H9 (cell line): ENCODE measurements at regions not wholly inside any gene's neighbourhood (a gene's known extent, or its start where the extent isn't known, plus 50 kb on each side); places are given as distances from the start of the nearest gene placed in this dataset.

Experiments used
- DNase-seq: peaks from one replicate; pipeline ENCODE4 v3.0.0-alpha.2; 2017
- H2AFZ ChIP-seq: one replicate; pipeline ENCODE4 v1.6.1; 2013; ENCODE audit warnings: mild to moderate bottlenecking, low read length, control low read depth, moderate library complexity
- H2AK5ac ChIP-seq: 2 replicates; pipeline ENCODE4 v1.6.1; 2013; ENCODE audit warnings: low read length, control low read depth, mixed read lengths; ENCODE audit not compliant: insufficient read length
- H2BK120ac ChIP-seq: one replicate; pipeline ENCODE4 v1.6.1; 2013; ENCODE audit warnings: low read depth, mild to moderate bottlenecking, low read length, control low read depth, inconsistent platforms; ENCODE audit not compliant: poor library complexity, severe bottlenecking
- H2BK12ac ChIP-seq: 2 replicates; pipeline ENCODE4 v1.6.1; 2013; ENCODE audit warnings: low read length, control low read depth, mixed read lengths, low read depth; ENCODE audit not compliant: insufficient read length
- H2BK15ac ChIP-seq: 2 replicates; pipeline ENCODE4 v1.6.1; 2013; ENCODE audit warnings: low read depth, low read length, control low read depth
- H2BK20ac ChIP-seq: one replicate; pipeline ENCODE4 v1.6.1; 2013; ENCODE audit warnings: low read depth, mild to moderate bottlenecking, low read length, control low read depth, inconsistent platforms; ENCODE audit not compliant: poor library complexity, severe bottlenecking
- H2BK5ac ChIP-seq: 2 replicates; pipeline ENCODE4 v1.6.1; 2013; ENCODE audit warnings: low read length, control low read depth, mixed read lengths; ENCODE audit not compliant: insufficient read length
- H3K14ac ChIP-seq: 2 replicates; pipeline ENCODE4 v1.6.1; 2013; ENCODE audit warnings: low read length, control low read depth; ENCODE audit not compliant: insufficient read depth
- H3K18ac ChIP-seq: 2 replicates; pipeline ENCODE4 v1.6.1; 2013; ENCODE audit warnings: low read depth, mild to moderate bottlenecking, mixed read lengths, low read length, control low read depth; ENCODE audit not compliant: insufficient read length
- H3K23ac ChIP-seq: 2 replicates; pipeline ENCODE4 v1.6.1; 2013; ENCODE audit warnings: low read length, control low read depth, mixed read lengths, low read depth; ENCODE audit not compliant: insufficient read length
- H3K23me2 ChIP-seq: 2 replicates; pipeline ENCODE4 v1.6.1; 2013; ENCODE audit warnings: low read depth, mild to moderate bottlenecking, mixed read lengths, low read length, control low read depth; ENCODE audit not compliant: insufficient read length, poor library complexity, severe bottlenecking
- H3K27ac ChIP-seq: 2 replicates; pipeline ENCODE4 v1.5.1; 2013; ENCODE audit warnings: low read length, control low read depth, mixed read lengths, low read depth; ENCODE audit not compliant: insufficient read length
- H3K27me3 ChIP-seq: 2 replicates; pipeline ENCODE4 v1.6.1; 2013; ENCODE audit warnings: low read length, control low read depth, inconsistent platforms; ENCODE audit not compliant: insufficient read depth
- H3K4ac ChIP-seq: 2 replicates; pipeline ENCODE4 v1.6.1; 2013; ENCODE audit warnings: low read depth, mild to moderate bottlenecking, control low read depth, inconsistent platforms, low read length, moderate library complexity
- H3K4me1 ChIP-seq: 2 replicates; pipeline ENCODE4 v1.6.1; 2013; ENCODE audit warnings: low read length, control low read depth, inconsistent platforms; ENCODE audit not compliant: insufficient read depth
- H3K4me2 ChIP-seq: 2 replicates; pipeline ENCODE4 v1.6.1; 2013; ENCODE audit warnings: low read length, control low read depth, mixed read lengths; ENCODE audit not compliant: insufficient read length, insufficient read depth
- H3K56ac ChIP-seq: 2 replicates; pipeline ENCODE4 v1.6.1; 2013; ENCODE audit warnings: low read depth, mild to moderate bottlenecking, mixed read lengths, low read length, control low read depth; ENCODE audit not compliant: insufficient read length
- H3K79me1 ChIP-seq: 2 replicates; pipeline ENCODE4 v1.6.1; 2013; ENCODE audit warnings: low read depth, mild to moderate bottlenecking, moderate library complexity, low read length, control low read depth, inconsistent platforms; ENCODE audit not compliant: insufficient read depth, poor library complexity, severe bottlenecking
- H3K79me2 ChIP-seq: 2 replicates; pipeline ENCODE4 v1.6.1; 2013; ENCODE audit warnings: low read length, control low read depth, inconsistent platforms; ENCODE audit not compliant: insufficient read depth
- H3K9ac ChIP-seq: 2 replicates; pipeline ENCODE4 v1.6.1; 2013; ENCODE audit warnings: low read length, control low read depth, mixed read lengths; ENCODE audit not compliant: insufficient read length; ENCODE audit errors: extremely low read depth
- H3K9me3 ChIP-seq: one replicate; pipeline ENCODE4 v1.6.1; 2013; ENCODE audit warnings: low read depth, low read length, inconsistent platforms; ENCODE audit not compliant: control insufficient read depth
- H3T11ph ChIP-seq: one replicate; pipeline ENCODE4 v1.6.1; 2013; ENCODE audit warnings: mild to moderate bottlenecking, low read length, control low read depth, inconsistent platforms
- H4K20me1 ChIP-seq: one replicate; pipeline ENCODE4 v1.6.1; 2013; ENCODE audit not compliant: control insufficient read depth, insufficient read length, insufficient read depth
- H4K5ac ChIP-seq: 2 replicates; pipeline ENCODE4 v1.6.1; 2013; ENCODE audit warnings: low read depth, mild to moderate bottlenecking, mixed read lengths, low read length, control low read depth; ENCODE audit not compliant: insufficient read length
- H4K8ac ChIP-seq: replicated peaks from 2 replicates; pipeline ENCODE4 v1.6.1; 2013; ENCODE audit warnings: low read length, control low read depth, mixed read lengths, low read depth; ENCODE audit not compliant: insufficient read length
- H4K91ac ChIP-seq: 2 replicates; pipeline ENCODE4 v1.6.1; 2013; ENCODE audit warnings: low read depth, mild to moderate bottlenecking, moderate library complexity, mixed read lengths, low read length, control low read depth; ENCODE audit not compliant: insufficient read length
- H3K27ac Mint-ChIP-seq, 3 experiments: 2 replicates in 2 of 3; 3 replicates in 1 of 3; pipeline ENCODE4 v1.8.0; 2020 to 2021; ENCODE audit warnings: mixed read lengths in 3 of 3, mild to moderate bottlenecking in 1 of 3, moderate library complexity in 1 of 3
- H3K27me3 Mint-ChIP-seq: 2 replicates; pipeline ENCODE4 v1.8.0; 2021; ENCODE audit warnings: low read depth, mild to moderate bottlenecking, moderate library complexity, mixed read lengths
- H3K36me3 Mint-ChIP-seq, 3 experiments: 2 replicates in 2 of 3; 3 replicates in 1 of 3; pipeline ENCODE4 v1.8.0; 2020 to 2021; ENCODE audit warnings: low read depth in 3 of 3, mixed read lengths in 3 of 3; ENCODE audit not compliant: insufficient read depth in 1 of 3
- H3K4me1 Mint-ChIP-seq, 2 experiments: 2 replicates each; pipeline ENCODE4 v1.8.0; 2020; ENCODE audit warnings: mixed read lengths in 2 of 2
- H3K4me3 Mint-ChIP-seq, 2 experiments: 2 replicates in 1 of 2; 3 replicates in 1 of 2; pipeline ENCODE4 v1.8.0; 2020 to 2021; ENCODE audit warnings: mild to moderate bottlenecking in 2 of 2, mixed read lengths in 2 of 2, moderate library complexity in 1 of 2
- H3K9me3 Mint-ChIP-seq, 2 experiments: 2 replicates in 1 of 2; 3 replicates in 1 of 2; pipeline ENCODE4 v1.8.0; 2020; ENCODE audit warnings: mild to moderate bottlenecking in 2 of 2, mixed read lengths in 2 of 2, moderate library complexity in 1 of 2
- CTCF ChIP-seq: fragments of 200-600 bp; sonication (generic); conservative IDR thresholded peaks from 3 replicates; pipeline ENCODE4 v1.8.0; 2021; ENCODE audit warnings: antibody characterized with exemption, mild to moderate bottlenecking
- WGBS: extraction: QIAGEN DNeasy Blood & Tissue Kit; methylation state at CpG from one replicate; pipeline ENCODE4 v1.1.7; 2013; ENCODE audit warnings: missing lambda C conversion rate, low lambda C conversion rate, mixed read lengths; ENCODE audit not compliant: insufficient read length; ENCODE audit errors: extremely low coverage; 5-methylcytosine and 5-hydroxymethylcytosine counted together

DNA sequence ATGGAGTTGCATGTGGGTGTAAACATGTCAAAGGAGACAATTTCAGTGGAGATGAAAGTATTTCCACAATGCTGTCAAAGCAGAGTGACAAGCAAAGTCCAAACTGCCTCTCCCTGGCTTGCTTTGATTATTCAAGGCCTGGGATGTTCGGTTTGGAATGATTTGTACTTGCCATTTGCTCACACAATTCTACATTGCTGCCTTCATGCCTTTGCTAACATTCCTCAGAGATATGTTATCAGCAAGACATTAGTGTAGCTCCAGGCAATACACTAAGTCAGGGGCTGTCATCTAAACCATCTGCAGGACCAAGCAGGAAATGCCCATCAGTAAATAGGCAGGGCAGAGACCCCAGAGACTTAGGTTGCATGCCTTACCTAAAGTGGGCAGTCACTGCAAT is 79.6 kb upstream of the C1QTNF7 start:
- Mint-ChIP-seq H3K36me3 (no peaks in the 10 kb centered on the region), H3K9me3 (no peaks in the 10 kb centered on the region), H3K27me3 (no peaks in the 10 kb centered on the region), H3K4me1 (peaks cover 5 to 7% of the 10 kb centered on the region in 2 experiments), H3K27ac (no peak overlapping the region), H3K4me3 (no peak overlapping the region)
- no peaks in the 10 kb centered on the region for H3K79me2 ChIP-seq
- no peak overlapping the region for H4K5ac ChIP-seq
- no peak overlapping the region for H3K4me2 ChIP-seq
- H3K4me1 ChIP-seq = peaks cover 4% of the 10 kb centered on the region; the same call in 1 of the 2 replicates
- no peaks in the 10 kb centered on the region for H3K23me2 ChIP-seq
- no peak overlapping the region for H2AFZ ChIP-seq
- H2BK15ac ChIP-seq = no peak overlapping the region
- H4K8ac ChIP-seq = no peak overlapping the region
- no peak overlapping the region for H3K27ac ChIP-seq
- H2BK20ac ChIP-seq = no peak overlapping the region
- H2BK12ac ChIP-seq = no peak overlapping the region
- no CpG with 5 or more reads among the region's 1 CpG for WGBS
- H4K91ac ChIP-seq = no peak overlapping the region
- no peak overlapping the region for H3K9ac ChIP-seq
- no peak overlapping the region for H3T11ph ChIP-seq
- H3K79me1 ChIP-seq = no peaks in the 10 kb centered on the region
- no peak overlapping the region for H2BK120ac ChIP-seq
- H3K23ac ChIP-seq = no peak overlapping the region
- no peak overlapping the region for H3K14ac ChIP-seq
- H2AK5ac ChIP-seq = no peak overlapping the region
- H3K56ac ChIP-seq = no peak overlapping the region
- no peak overlapping the region for H3K18ac ChIP-seq
- no peaks in the 10 kb centered on the region for H4K20me1 ChIP-seq
- no peaks in the 10 kb centered on the region for H3K9me3 ChIP-seq
- H3K4ac ChIP-seq = no peak overlapping the region
- H2BK5ac ChIP-seq = no peak overlapping the region
- H3K27me3 ChIP-seq = no peaks in the 10 kb centered on the region
- no peak for TF ChIP-seq CTCF
- DNase-seq = no peak
